GM12878 (cell line): ENCODE measurements at regions not wholly inside any gene's neighbourhood (a gene's known extent, or its start where the extent isn't known, plus 50 kb on each side); places are given as distances from the start of the nearest gene placed in this dataset.

Experiments used
- ATAC-seq: fragments of 200-7000 bp; cut with Tn5 transposase; 3 replicates; pipeline ENCODE4 v1.9.1; 2020; ENCODE audit warnings: mild to moderate bottlenecking, moderate library complexity
- BruUV-seq: library from RNA; stranded (reverse); fragments of 400-500 nt; replicated peaks from 2 replicates; lab custom pipeline; 2021; lab: Mats Ljungman, UMichigan
- CTCF ChIA-PET: fragments of 300-600 bp; sonication (Branson Sonifier 250); formaldehyde crosslinking; extraction: SDS; loops from one replicate; lab custom pipeline; 2021; ENCODE audit warnings: inconsistent platforms; lab: Yijun Ruan, JAX
- POLR2A ChIA-PET: fragments of 350-600 bp; formaldehyde crosslinking; extraction: SDS; loops from one replicate; lab custom pipeline; 2021; ENCODE audit warnings: inconsistent platforms; lab: Charles Lee
- RAD21 ChIA-PET: fragments of 300-600 bp; sonication (Branson Sonifier 250); formaldehyde crosslinking; loops from one replicate; lab custom pipeline; 2023; ENCODE audit warnings: antibody characterized with exemption; ENCODE audit not compliant: unreplicated experiment; lab: Charles Lee
- SMC1A ChIA-PET: fragments of 300-600 bp; sonication (Branson Sonifier 250); formaldehyde crosslinking; loops from one replicate; lab custom pipeline; 2023; ENCODE audit not compliant: unreplicated experiment, uncharacterized antibody; lab: Charles Lee
- DNase-seq: peaks from one replicate; pipeline ENCODE4 v3.0.0-alpha.2; 2011; ENCODE audit warnings: low read depth, low spot score
- FAIRE-seq: peaks from 3 replicates; lab custom pipeline; 2011; peaks lifted over from hg19 to GRCh38; lab: Jason Lieb, UNC
- H2AFZ ChIP-seq: 2 replicates; pipeline ENCODE4 v1.6.0; 2011; ENCODE audit warnings: low read depth, low read length, control low read depth; ENCODE audit not compliant: control insufficient read depth
- H3K27ac ChIP-seq: 2 replicates; pipeline ENCODE4 v1.5.1; 2011; ENCODE audit warnings: control low read depth; ENCODE audit not compliant: control insufficient read depth, insufficient read depth
- H3K27me3 ChIP-seq, 2 experiments: replicated peaks in 1 of 2; 2 replicates each; pipeline versions ENCODE4 v1.6.0 to v1.6.1; 2011; ENCODE audit warnings: low read length in 1 of 2; ENCODE audit not compliant: control insufficient read depth in 2 of 2, insufficient read depth in 2 of 2
- H3K36me3 ChIP-seq, 2 experiments: 2 replicates each; pipeline ENCODE4 v1.5.1; 2011; ENCODE audit warnings: low read length in 1 of 2; ENCODE audit not compliant: control insufficient read depth in 2 of 2, insufficient read depth in 2 of 2
- H3K4me1 ChIP-seq: 2 replicates; pipeline ENCODE4 v1.6.1; 2011; ENCODE audit warnings: mild to moderate bottlenecking, low read length, moderate library complexity, mixed read lengths; ENCODE audit not compliant: control insufficient read depth, insufficient read depth
- H3K4me2 ChIP-seq: 2 replicates; pipeline ENCODE4 v1.6.0; 2011; ENCODE audit warnings: control low read depth; ENCODE audit not compliant: control insufficient read depth, insufficient read depth
- H3K4me3 ChIP-seq: fragments of 200-600 bp; sonication (generic); 2 replicates; pipeline ENCODE4 v1.5.1; 2016
- H3K79me2 ChIP-seq: 2 replicates; pipeline ENCODE4 v1.6.0; 2011; ENCODE audit warnings: low read length; ENCODE audit not compliant: control insufficient read depth, insufficient read depth
- H3K9ac ChIP-seq: 2 replicates; pipeline ENCODE4 v1.8.0; 2011; ENCODE audit warnings: low read length, control low read depth, mixed read lengths; ENCODE audit not compliant: control insufficient read depth, insufficient read depth
- H3K9me3 ChIP-seq: replicated peaks from 3 replicates; pipeline ENCODE4 v1.5.1; 2011; ENCODE audit warnings: mild to moderate bottlenecking, low read length; ENCODE audit not compliant: control insufficient read depth, insufficient read depth
- H4K20me1 ChIP-seq: 2 replicates; pipeline ENCODE4 v1.6.0; 2011; ENCODE audit not compliant: control insufficient read depth, insufficient read depth
- EED ChIP-seq: sonication (generic); IDR thresholded peaks from 2 replicates; pipeline ENCODE4 v1.6.1; 2016; ENCODE audit warnings: antibody characterized with exemption, low read depth
- FOXK2 ChIP-seq: fragments of 450-650 bp; IDR thresholded peaks from 2 replicates; pipeline ENCODE4 v1.6.1; 2017; ENCODE audit warnings: mild to moderate bottlenecking, moderate library complexity
- NFIC ChIP-seq: IDR thresholded peaks from 2 replicates; pipeline ENCODE4 v1.6.1; 2012; ENCODE audit warnings: low read depth, mild to moderate bottlenecking, inconsistent platforms, low read length, moderate library complexity
- NR2C1 ChIP-seq: fragments of 450-650 bp; IDR thresholded peaks from 2 replicates; pipeline ENCODE4 v1.6.1; 2017; ENCODE audit warnings: antibody characterized with exemption, mild to moderate bottlenecking, moderate library complexity
- NR2C2 ChIP-seq: IDR thresholded peaks from 2 replicates; pipeline ENCODE4 v1.6.1; 2011; ENCODE audit warnings: borderline replicate concordance, low read depth; ENCODE audit not compliant: control insufficient read depth, insufficient read length
- NR2F1 ChIP-seq: fragments of 450-650 bp; conservative IDR thresholded peaks from 2 replicates; pipeline ENCODE4 v1.6.1; 2017; ENCODE audit warnings: mild to moderate bottlenecking
- RAD51 ChIP-seq: fragments of 450-650 bp; IDR thresholded peaks from 2 replicates; pipeline ENCODE4 v1.6.1; 2016; ENCODE audit warnings: moderate library complexity, mild to moderate bottlenecking, inconsistent platforms
- RB1 ChIP-seq: fragments of 450-650 bp; formaldehyde crosslinking; IDR thresholded peaks from 2 replicates; pipeline ENCODE4 v1.6.1; 2017; ENCODE audit warnings: mild to moderate bottlenecking, borderline replicate concordance
- SKIL ChIP-seq: fragments of 450-650 bp; IDR thresholded peaks from 2 replicates; pipeline ENCODE4 v1.6.1; 2017; ENCODE audit warnings: mild to moderate bottlenecking, low read depth, inconsistent platforms; ENCODE audit not compliant: poor library complexity, severe bottlenecking
- TARDBP ChIP-seq: IDR thresholded peaks from 2 replicates; pipeline ENCODE4 v1.6.1; 2016; ENCODE audit warnings: borderline replicate concordance
- YY1 ChIP-seq: IDR thresholded peaks from 2 replicates; pipeline ENCODE4 v1.6.1; 2011; ENCODE audit warnings: low read depth, mild to moderate bottlenecking, low read length
- WGBS: methylation state at CpG from one replicate; pipeline ENCODE4 v1.1.6; 2016; ENCODE audit warnings: low lambda C conversion rate; ENCODE audit not compliant: insufficient replicate concordance, insufficient coverage; ENCODE audit errors: missing lambda C conversion rate; 5-methylcytosine and 5-hydroxymethylcytosine counted together
- in situ Hi-C: fragments of 300-500 bp; cut with MboI; formaldehyde crosslinking; loops from 9 replicates; pipeline ENCODE4 v1.14.3; 2018; ENCODE audit warnings: mixed read lengths
- intact Hi-C: fragments of 100-400 bp; cut with micrococcal nuclease; formaldehyde crosslinking; loops from one replicate; pipeline ENCODE4 v1.14.2; 2022; ENCODE audit not compliant: unreplicated experiment
- TF ChIP-seq, protein P1 (sequence below): fragments of 450-650 bp; IDR thresholded peaks from 2 replicates; pipeline ENCODE4 v1.6.1; 2016; ENCODE audit warnings: mild to moderate bottlenecking

GRCh38 chr15:72873379-72874233 lies 90.0 kb upstream of the ADPGK start (continued):
- no peak for TF ChIP-seq RAD51
- no peak for TF ChIP-seq NR2F1

- BruUV-seq, result no TSS peak
- intact Hi-C loops, result no loop called here
- POLR2A ChIA-PET, result no interaction called here
Measured at GRCh38 chr15:72872066-72872845, 88.7 kb upstream of the ADPGK start.

More at GRCh38 chr15:72872066-72872845, 88.7 kb upstream of the ADPGK start:
- 12% methylated on average over 10 of the region's 10 CpGs for WGBS
- H3K9me3 ChIP-seq, result no peaks in the 10 kb centered on the region
- no peak for FAIRE-seq
- in situ Hi-C loops, result no loop called here
- H3K9ac ChIP-seq, result no peak overlapping the region
- H3K79me2 ChIP-seq, result no peaks in the 10 kb centered on the region
- H3K4me1 ChIP-seq, result no peaks in the 10 kb centered on the region
- H3K27me3 ChIP-seq, result 0 out of 4 replicates have a peak, but pooled peaks cover 0 to 1% of the 10 kb centered on the region in 2 experiments
- no peaks in the 10 kb centered on the region for H4K20me1 ChIP-seq
- no peaks in the 10 kb centered on the region for H3K36me3 ChIP-seq
- H2AFZ ChIP-seq, result no peak overlapping the region
- DNase-seq, result no peak
- ATAC-seq, result no peak
- CTCF ChIA-PET, result no interaction called here
- H3K27ac ChIP-seq, result no peak overlapping the region
- no peak overlapping the region for H3K4me3 ChIP-seq
- H3K4me2 ChIP-seq, result no peak overlapping the region
- SMC1A ChIA-PET, result no interaction called here
- no peak for TF ChIP-seq SKIL
- no peak for TF ChIP-seq RB1
- no peak for TF ChIP-seq YY1
- no peak for TF ChIP-seq FOXK2
- TF ChIP-seq, protein P1, sequence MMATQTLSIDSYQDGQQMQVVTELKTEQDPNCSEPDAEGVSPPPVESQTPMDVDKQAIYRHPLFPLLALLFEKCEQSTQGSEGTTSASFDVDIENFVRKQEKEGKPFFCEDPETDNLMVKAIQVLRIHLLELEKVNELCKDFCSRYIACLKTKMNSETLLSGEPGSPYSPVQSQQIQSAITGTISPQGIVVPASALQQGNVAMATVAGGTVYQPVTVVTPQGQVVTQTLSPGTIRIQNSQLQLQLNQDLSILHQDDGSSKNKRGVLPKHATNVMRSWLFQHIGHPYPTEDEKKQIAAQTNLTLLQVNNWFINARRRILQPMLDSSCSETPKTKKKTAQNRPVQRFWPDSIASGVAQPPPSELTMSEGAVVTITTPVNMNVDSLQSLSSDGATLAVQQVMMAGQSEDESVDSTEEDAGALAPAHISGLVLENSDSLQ, result no peak
- TF ChIP-seq TARDBP, result no peak
- no peak for TF ChIP-seq NFIC
- TF ChIP-seq NR2C2, result no peak
- TF ChIP-seq NR2C1, result no peak
- TF ChIP-seq EED, result no peak
- RAD21 ChIA-PET, result no interaction called here
